ENCODE measurements at regions not wholly inside any gene's neighbourhood (a gene's known extent, or its start where the extent isn't known, plus 50 kb on each side); places are given as distances from the start of the nearest gene placed in this dataset.

- Histone ChIP-seq H3K27ac (no peak overlapping the region), H3K4me1 (no peaks in the 10 kb centered on the region), H3K9me3 (no peaks in the 10 kb centered on the region), H3K36me3 (no peaks in the 10 kb centered on the region), H3K4me3 (no peak overlapping the region), H3K27me3 (no peaks in the 10 kb centered on the region)
- no peak for DNase-seq (ENCODE audit: low spot score in 2 of 2)
- WGBS, 2 donors, result 85 to 89% methylated on average over 2 of the region's 2 CpGs
- no peak for TF ChIP-seq CTCF (IDR thresholded peaks at IDR 0.05)
- no peak for TF ChIP-seq EP300 (IDR thresholded peaks at IDR 0.05)
- no peak for TF ChIP-seq POLR2A (IDR thresholded peaks at IDR 0.05)
Observed at GRCh38 chr2:67829470-67829869, 233.3 kb downstream of the C1D start.

GRCh38 chr2:67833632-67834031, 229.2 kb downstream of the C1D start:
- TF ChIP-seq CTCF (IDR thresholded peaks at IDR 0.05) (no peak), POLR2A (IDR thresholded peaks at IDR 0.05) (no peak), EP300 (IDR thresholded peaks at IDR 0.05) (no peak)
- H3K4me1 ChIP-seq, result no peaks in the 10 kb centered on the region
- WGBS, 2 donors, result 73 to 82% methylated on average over 5 of the region's 5 CpGs

DNA sequence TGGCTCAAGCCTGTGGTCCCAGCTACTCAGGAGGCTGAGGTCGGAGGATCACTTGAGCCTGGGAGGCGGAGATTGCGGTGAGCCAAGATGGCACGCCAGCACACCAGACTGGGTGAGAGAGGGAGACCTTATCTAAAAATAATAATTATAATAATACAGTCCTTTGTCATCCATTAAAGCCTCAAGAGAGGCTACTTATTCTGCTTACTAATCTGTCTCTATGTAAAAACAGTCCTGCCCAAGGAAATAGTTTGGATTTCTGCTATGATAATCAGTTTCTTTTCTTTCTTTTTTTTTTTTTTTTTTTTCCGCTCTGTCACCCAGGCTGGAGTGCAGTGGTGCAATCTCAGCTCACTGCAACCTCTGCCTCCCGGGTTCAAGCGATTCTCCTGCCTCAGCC, 228.3 kb downstream of the C1D start:
- no peaks in the 10 kb centered on the region for H3K27me3 ChIP-seq
- DNase-seq (ENCODE audit: low spot score in 2 of 2), result no peak

More at GRCh38 chr2:67833632-67834031, 229.2 kb downstream of the C1D start:
- DNase-seq (ENCODE audit: low spot score in 2 of 2), result no peak
- H3K27ac ChIP-seq, result no peak overlapping the region
- no peaks in the 10 kb centered on the region for H3K36me3 ChIP-seq
- H3K9me3 ChIP-seq, result no peaks in the 10 kb centered on the region
- no peaks in the 10 kb centered on the region for H3K27me3 ChIP-seq
- H3K4me3 ChIP-seq, result no peak overlapping the region

GRCh38 chr2:67835266-67835665, 227.5 kb downstream of the C1D start:
- no peak for DNase-seq (ENCODE audit: low spot score in 2 of 2)
- H3K9me3 ChIP-seq, result no peaks in the 10 kb centered on the region
- no peaks in the 10 kb centered on the region for H3K27me3 ChIP-seq
- H3K27ac ChIP-seq, result no peak overlapping the region
- 78 to 82% methylated on average over 3 of the region's 3 CpGs for WGBS, 2 donors
- H3K4me1 ChIP-seq, result no peaks in the 10 kb centered on the region
- no peak overlapping the region for H3K4me3 ChIP-seq
- TF ChIP-seq EP300 (IDR thresholded peaks at IDR 0.05) (no peak), POLR2A (IDR thresholded peaks at IDR 0.05) (no peak), CTCF (IDR thresholded peaks at IDR 0.05) (no peak)
- H3K36me3 ChIP-seq, result no peaks in the 10 kb centered on the region

More for the DNA sequence above, 228.3 kb downstream of the C1D start:
- 88 to 90% methylated on average over 7 of the region's 7 CpGs for WGBS, 2 donors
- H3K9me3 ChIP-seq, result no peaks in the 10 kb centered on the region
- no peak overlapping the region for H3K4me3 ChIP-seq
- H3K27ac ChIP-seq, result no peak overlapping the region
- H3K36me3 ChIP-seq, result no peaks in the 10 kb centered on the region
- TF ChIP-seq CTCF (IDR thresholded peaks at IDR 0.05), result no peak
- TF ChIP-seq EP300 (IDR thresholded peaks at IDR 0.05), result no peak
- no peak for TF ChIP-seq POLR2A (IDR thresholded peaks at IDR 0.05)
- H3K4me1 ChIP-seq, result no peaks in the 10 kb centered on the region

- Histone ChIP-seq H3K36me3 (no peaks in the 10 kb centered on the region), H3K4me3 (no peak overlapping the region), H3K4me1 (no peaks in the 10 kb centered on the region), H3K27ac (no peak overlapping the region), H3K9me3 (no peaks in the 10 kb centered on the region), H3K27me3 (no peaks in the 10 kb centered on the region)
- WGBS, 2 donors, result 69 to 76% methylated on average over 5 of the region's 5 CpGs
- no peak for TF ChIP-seq POLR2A (IDR thresholded peaks at IDR 0.05)
- no peak for TF ChIP-seq EP300 (IDR thresholded peaks at IDR 0.05)
- TF ChIP-seq CTCF (IDR thresholded peaks at IDR 0.05), result no peak
- no peak for DNase-seq (ENCODE audit: low spot score in 2 of 2)
Observed at GRCh38 chr2:67836866-67837265, 225.9 kb downstream of the C1D start.

All from tibial nerve (tissue), 4 donors.